ENCODE measurements at regions not wholly inside any gene's neighbourhood (a gene's known extent, or its start where the extent isn't known, plus 50 kb on each side); places are given as distances from the start of the nearest gene placed in this dataset.

DNA sequence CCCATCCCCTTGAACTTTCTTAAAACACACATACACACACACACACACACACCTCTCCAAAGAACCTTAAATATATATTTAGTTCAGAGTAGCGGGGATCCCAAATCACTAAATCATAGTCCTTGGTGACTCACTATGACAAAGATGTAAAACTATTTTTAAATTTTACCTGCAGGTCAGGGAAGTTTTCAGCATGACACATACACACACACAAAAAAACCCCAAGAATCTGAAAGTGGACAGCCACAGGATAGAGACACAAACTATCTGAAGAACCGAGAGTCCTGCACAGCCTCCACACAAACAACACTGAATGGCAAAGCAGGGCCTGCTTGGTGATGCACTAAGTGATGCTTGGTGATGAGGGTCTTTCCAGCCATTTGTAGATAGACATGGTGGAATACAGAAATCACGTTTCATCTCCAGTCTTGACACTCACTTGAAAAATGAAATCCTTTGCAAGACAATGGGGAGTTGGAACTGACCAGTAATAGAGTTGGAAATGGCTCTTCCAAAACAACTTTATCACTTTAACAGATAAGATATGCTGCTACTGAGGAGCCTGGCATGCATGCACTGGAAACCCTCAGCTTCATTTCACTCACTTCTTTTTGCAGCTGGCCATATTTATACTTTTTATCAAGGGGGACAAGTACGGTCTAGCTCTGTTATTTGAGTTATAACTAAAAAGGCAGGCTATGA, 307.3 kb downstream of the RAPGEF2 start:
- POLR2A ChIA-PET (ENCODE audit: partially characterized antibody): no interaction called here
- no peak overlapping the region for H3K4me3 ChIP-seq (ENCODE audit: extremely low read depth in 1 of 4, insufficient read depth in 2 of 4, low read depth in 3 of 4, low read length in 4 of 4)
- DNase-seq (ENCODE audit: low read depth in 1 of 2, low spot score in 2 of 2) (no peak), FAIRE-seq (no peak)
- H3K9me3 ChIP-seq (ENCODE audit: insufficient read depth in 2 of 2, low read depth in 1 of 2, low read length in 1 of 2): 0 out of 4 replicates have a peak, but pooled peaks cover 0 to 4% of the 10 kb centered on the region in 2 experiments
- H3K56ac ChIP-seq (replicated peaks; ENCODE audit: insufficient read length, low read depth, low read length): no peak overlapping the region
- H3K36me3 ChIP-seq (ENCODE audit: control insufficient read depth in 2 of 4, insufficient read depth in 4 of 4, low read length in 3 of 4): no peaks in the 10 kb centered on the region
- peaks cover 0 to 3% (median 1%) of the 10 kb centered on the region in 4 experiments; a peak in 1 of 7 replicates for H3K4me1 ChIP-seq (replicated peaks in 1 of 4; ENCODE audit: control insufficient read depth in 3 of 4, insufficient read depth in 4 of 4, low read length in 3 of 4)
- no peak overlapping the region for H4K8ac ChIP-seq (ENCODE audit: extremely low read depth, insufficient read depth, low read length)
- H3K9ac ChIP-seq (replicated peaks in 1 of 4; ENCODE audit: extremely low read depth in 1 of 4, low read depth in 3 of 4, low read length in 3 of 4): no peak overlapping the region
- peaks cover 0 to 1% (median 0%) of the 10 kb centered on the region in 4 experiments; a peak in 1 of 7 replicates for H3K27me3 ChIP-seq (replicated peaks in 1 of 4; ENCODE audit: control insufficient read depth in 3 of 4, extremely low read depth in 1 of 4, insufficient read depth in 3 of 4, low read length in 3 of 4)
- H3K79me2 ChIP-seq (ENCODE audit: control insufficient read depth in 1 of 2, insufficient read depth in 2 of 2, low read length in 2 of 2): no peaks in the 10 kb centered on the region
- H2BK15ac ChIP-seq (ENCODE audit: low read length): no peak overlapping the region
- no peak overlapping the region for H3K23ac ChIP-seq (ENCODE audit: insufficient read length)
- no peak overlapping the region for H3K27ac ChIP-seq (ENCODE audit: low read depth, low read length)
- CTCF ChIA-PET (ENCODE audit: partially characterized antibody): interaction anchor here (0.5 kb wide), 1 partner anchor 93 kb away, joined by 3 read pairs; no protein-coding TSS in a partner anchor
- no peak overlapping the region for H2BK120ac ChIP-seq (replicated peaks; ENCODE audit: low read depth, low read length)
- WGBS, 2 experiments (ENCODE audit: extremely low coverage in 1 of 2, insufficient coverage in 1 of 2, insufficient read length in 1 of 2, insufficient replicate concordance in 2 of 2, low coverage in 1 of 2, low lambda C conversion rate in 2 of 2, missing lambda C conversion rate in 1 of 2): 79% methylated on average over 4 of the region's 4 CpGs; no CpG with 5 or more reads in 1 of the 2 experiments
- no peaks in the 10 kb centered on the region for H4K20me1 ChIP-seq (replicated peaks in 1 of 2; ENCODE audit: control insufficient read depth in 1 of 2, insufficient read depth in 2 of 2, low read length in 2 of 2)
- no peak overlapping the region for H2AFZ ChIP-seq (ENCODE audit: low read length)
- no peak overlapping the region for H4K91ac ChIP-seq (replicated peaks; ENCODE audit: insufficient read length, low read length)
- H3K79me1 ChIP-seq (ENCODE audit: low read depth, low read length): no peaks in the 10 kb centered on the region
- no peak overlapping the region for H3K14ac ChIP-seq (ENCODE audit: insufficient read length)
- H3K4ac ChIP-seq (replicated peaks; ENCODE audit: insufficient read length, low read depth, low read length): no peak overlapping the region
- no peak overlapping the region for H4K5ac ChIP-seq (ENCODE audit: insufficient read length, low read depth, low read length)
- H2AK5ac ChIP-seq (ENCODE audit: low read depth, low read length): no peak overlapping the region
- TF ChIP-seq HDAC6 (IDR thresholded peaks at IDR 0.05; ENCODE audit: low read depth, low read length) (no peak), TCF12 (IDR thresholded peaks at IDR 0.05; ENCODE audit: low read depth, low read length) (no peak), CHD2 (IDR thresholded peaks at IDR 0.05; ENCODE audit: low read length) (no peak), POU5F1 (IDR thresholded peaks at IDR 0.05; ENCODE audit: low read depth, low read length) (no peak)
- H2BK20ac ChIP-seq (ENCODE audit: low read length): no peak overlapping the region
- H2BK12ac ChIP-seq (ENCODE audit: low read depth, low read length): no peak overlapping the region
- H3K18ac ChIP-seq (ENCODE audit: extremely low read depth, low read length): no peak overlapping the region
- H3K4me2 ChIP-seq (ENCODE audit: insufficient read depth in 1 of 2, low read depth in 2 of 2, low read length in 2 of 2): no peak overlapping the region
- H3K23me2 ChIP-seq (ENCODE audit: low read depth, low read length): no peaks in the 10 kb centered on the region
- H2BK5ac ChIP-seq (ENCODE audit: low read depth, low read length): no peak overlapping the region

All from H1 (cell line).